B cell (primary cell): ENCODE measurements at regions not wholly inside any gene's neighbourhood (a gene's known extent, or its start where the extent isn't known, plus 50 kb on each side); places are given as distances from the start of the nearest gene placed in this dataset.

Experiments used
- ATAC-seq: fragments of 200-7000 bp; cut with Tn5 transposase; one replicate; pipeline ENCODE4 v1.10.0; 2021; ENCODE audit warnings: low read depth, mild to moderate bottlenecking, moderate number of reproducible peaks, moderate library complexity
- CTCF ChIA-PET: fragments of 350-600 bp; sonication (Branson Sonifier 250); formaldehyde crosslinking; loops from one replicate; lab custom pipeline; 2021; ENCODE audit warnings: antibody characterized with exemption, inconsistent platforms; lab: Charles Lee
- POLR2A ChIA-PET: fragments of 350-600 bp; sonication (Branson Sonifier 250); formaldehyde crosslinking; loops from one replicate; lab custom pipeline; 2021; ENCODE audit warnings: antibody characterized with exemption; lab: Charles Lee
- DNase-seq: peaks from one replicate; pipeline ENCODE4 v3.0.0; 2013
- H2AFZ ChIP-seq: 2 replicates; pipeline ENCODE4 v1.6.1; 2012; ENCODE audit warnings: mild to moderate bottlenecking, low read depth, low read length; ENCODE audit not compliant: insufficient read depth, poor library complexity, severe bottlenecking
- H3K27ac ChIP-seq, 2 donors: 1 replicate in 1 of 2; 2 replicates in 1 of 2; pipeline ENCODE4 v1.5.1; 2012 to 2013; ENCODE audit warnings: low read length in 2 of 2, mild to moderate bottlenecking in 2 of 2, moderate library complexity in 1 of 2
- H3K27me3 ChIP-seq, 4 experiments: fragments of 200-600 bp in 1 of 4; sonication (generic) in 1 of 4; replicated peaks in 1 of 4; 1 replicate in 2 of 4; 2 replicates in 2 of 4; pipeline versions ENCODE4 v1.6.1 to v1.7.0; 2013 to 2016; ENCODE audit warnings: low read length in 3 of 4, mild to moderate bottlenecking in 2 of 4, mixed read lengths in 1 of 4, moderate library complexity in 1 of 4; ENCODE audit not compliant: insufficient read depth in 4 of 4, control insufficient read depth in 3 of 4; ENCODE audit errors: control extremely low read depth in 1 of 4
- H3K36me3 ChIP-seq, 2 experiments: replicated peaks in 1 of 2; 1 replicate in 1 of 2; 2 replicates in 1 of 2; pipeline versions ENCODE4 v1.6.1 to v1.7.1; 2013; ENCODE audit warnings: low read length in 1 of 2; ENCODE audit not compliant: insufficient read depth in 2 of 2, control insufficient read depth in 1 of 2; ENCODE audit errors: control extremely low read depth in 1 of 2, extremely low read depth in 1 of 2
- H3K4me1 ChIP-seq, 2 donors: fragments of 200-600 bp in 1 of 2; sonication (generic) in 1 of 2; 1 replicate in 1 of 2; 2 replicates in 1 of 2; pipeline versions ENCODE4 v1.5.1 to v1.6.1; 2013 to 2017; ENCODE audit warnings: low read length in 2 of 2; ENCODE audit not compliant: control insufficient read depth in 2 of 2, insufficient read depth in 2 of 2
- H3K4me2 ChIP-seq: replicated peaks from 2 replicates; pipeline ENCODE3; 2012; ENCODE audit warnings: mild to moderate bottlenecking, low read depth, low read length; ENCODE audit not compliant: poor library complexity, severe bottlenecking
- H3K4me3 ChIP-seq, 5 experiments: fragments of 200-600 bp in 1 of 5; sonication (generic) in 1 of 5; 1 replicate in 3 of 5; 2 replicates in 2 of 5; pipeline versions ENCODE4 v1.5.1 to v1.7.0; 2011 to 2016; ENCODE audit warnings: low read length in 4 of 5, mild to moderate bottlenecking in 4 of 5, low read depth in 2 of 5, control low read depth in 1 of 5, moderate library complexity in 1 of 5; ENCODE audit not compliant: insufficient read depth in 1 of 5; ENCODE audit errors: control extremely low read depth in 1 of 5, extremely low read depth in 1 of 5
- H3K79me2 ChIP-seq: fragments of 200-600 bp; sonication (generic); one replicate; pipeline ENCODE4 v1.6.0; 2016; ENCODE audit warnings: low read length; ENCODE audit not compliant: control insufficient read depth, insufficient read depth
- H3K9ac ChIP-seq: fragments of 200-600 bp; sonication (generic); 2 replicates; pipeline ENCODE4 v1.6.1; 2017; ENCODE audit warnings: mild to moderate bottlenecking, low read length, moderate library complexity
- H3K9me3 ChIP-seq, 3 donors: one replicate each; pipeline versions ENCODE4 v1.6.1 to v1.7.1; 2013; ENCODE audit warnings: low read length in 2 of 3; ENCODE audit not compliant: control insufficient read depth in 2 of 3, insufficient read depth in 1 of 3; ENCODE audit errors: control extremely low read depth in 1 of 3
- H4K20me1 ChIP-seq: 2 replicates; pipeline ENCODE4 v1.6.0; 2012; ENCODE audit warnings: mild to moderate bottlenecking, low read length; ENCODE audit not compliant: insufficient read depth, control insufficient read depth, poor library complexity, severe bottlenecking
- H3K27ac Mint-ChIP-seq: one replicate; pipeline ENCODE4 v1.8.0; 2021; ENCODE audit warnings: mixed read lengths
- H3K27me3 Mint-ChIP-seq: one replicate; pipeline ENCODE4 v1.8.0; 2021; ENCODE audit warnings: mixed read lengths
- H3K4me1 Mint-ChIP-seq: one replicate; pipeline ENCODE4 v1.8.0; 2021; ENCODE audit warnings: mixed read lengths
- H3K4me3 Mint-ChIP-seq: one replicate; pipeline ENCODE4 v1.8.0; 2021; ENCODE audit warnings: mixed read lengths
- H3K9me3 Mint-ChIP-seq: one replicate; pipeline ENCODE4 v1.8.0; 2022; ENCODE audit warnings: mixed read lengths; ENCODE audit not compliant: insufficient read depth
- CTCF ChIP-seq: fragments of 200-600 bp; IDR thresholded peaks from one replicate; pipeline ENCODE4 v1.8.0; 2022; ENCODE audit warnings: antibody characterized with exemption, mild to moderate bottlenecking
- EZH2 ChIP-seq: IDR thresholded peaks from 2 replicates; pipeline ENCODE4 v1.6.1; 2012; ENCODE audit warnings: borderline replicate concordance, low read depth, mild to moderate bottlenecking, moderate library complexity, low read length; ENCODE audit not compliant: insufficient read depth, poor library complexity, severe bottlenecking
- WGBS: methylation state at CpG from one replicate; pipeline ENCODE4 v1.1.5; 2013; ENCODE audit warnings: missing lambda C conversion rate; ENCODE audit not compliant: insufficient coverage; 5-methylcytosine and 5-hydroxymethylcytosine counted together
- intact Hi-C: fragments of 100-400 bp; cut with micrococcal nuclease; formaldehyde crosslinking; loops from one replicate; pipeline ENCODE4 v1.10.0; 2022

DNA sequence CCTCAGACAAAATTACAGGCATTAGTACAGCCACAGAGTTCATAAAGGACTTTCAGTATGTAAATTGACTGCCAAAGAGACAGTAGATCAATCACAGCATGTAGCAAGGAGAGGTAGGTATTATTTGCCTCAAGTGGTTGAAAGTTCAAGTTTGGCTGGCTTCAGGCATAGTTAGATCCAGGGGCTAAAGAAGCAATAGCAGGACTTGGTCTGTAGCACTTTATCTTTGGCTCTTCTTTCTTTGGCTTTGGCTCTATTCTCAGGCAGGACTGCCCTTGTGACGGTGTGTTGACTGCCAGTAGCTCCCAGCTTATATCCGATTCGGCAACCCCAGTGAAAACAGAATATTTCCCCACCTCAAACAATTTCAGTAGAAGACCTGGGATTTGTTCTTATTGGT is 346.0 kb upstream of the TBX3 start:
- CTCF ChIA-PET = no interaction called here
- no CpG with 5 or more reads among the region's 3 CpGs for WGBS
- no peak for ATAC-seq

GRCh38 chr12:115024531-115024930 is 340.6 kb upstream of the TBX3 start:
- no peaks in the 10 kb centered on the region for H3K4me1 ChIP-seq
- Mint-ChIP-seq H3K27ac (no peak overlapping the region), H3K27me3 (no peaks in the 10 kb centered on the region), H3K9me3 (peaks cover 8% of the 10 kb centered on the region), H3K4me1 (no peaks in the 10 kb centered on the region), H3K4me3 (no peak overlapping the region)
- DNase-seq (no peak), ATAC-seq (no peak)
- no peak overlapping the region for H2AFZ ChIP-seq
- WGBS = 61% methylated on average over 2 of the region's 3 CpGs
- POLR2A ChIA-PET = no interaction called here
- TF ChIP-seq EZH2 = no peak
- no peak for TF ChIP-seq CTCF
- no peaks in the 10 kb centered on the region for H4K20me1 ChIP-seq
- H3K36me3 ChIP-seq = no peaks in the 10 kb centered on the region
- intact Hi-C loops = no loop called here
- peaks cover 0 to 5% (median 5%) of the 10 kb centered on the region in 3 donors for H3K9me3 ChIP-seq
- CTCF ChIA-PET = no interaction called here
- no peaks in the 10 kb centered on the region for H3K27me3 ChIP-seq
- H3K27ac ChIP-seq = no peak overlapping the region
- no peak overlapping the region for H3K4me2 ChIP-seq
- no peak overlapping the region for H3K4me3 ChIP-seq
- no peak overlapping the region for H3K9ac ChIP-seq
- no peaks in the 10 kb centered on the region for H3K79me2 ChIP-seq

More for the DNA sequence above, 346.0 kb upstream of the TBX3 start:
- peaks cover 3% of the 10 kb centered on the region for H3K9me3 Mint-ChIP-seq
- Histone ChIP-seq H3K27ac (no peak overlapping the region), H3K79me2 (no peaks in the 10 kb centered on the region), H3K27me3 (no peaks in the 10 kb centered on the region), H3K4me1 (no peaks in the 10 kb centered on the region), H3K4me3 (no peak overlapping the region), H3K9me3 (peaks cover 0 to 8% (median 0%) of the 10 kb centered on the region in 3 donors), H3K36me3 (no peaks in the 10 kb centered on the region), H4K20me1 (no peaks in the 10 kb centered on the region), H3K4me2 (no peak overlapping the region), H2AFZ (no peak overlapping the region), H3K9ac (no peak overlapping the region)
- H3K4me3 Mint-ChIP-seq = no peak overlapping the region
- no peak overlapping the region for H3K27ac Mint-ChIP-seq
- no peaks in the 10 kb centered on the region for H3K4me1 Mint-ChIP-seq
- TF ChIP-seq CTCF (no peak), EZH2 (no peak)
- intact Hi-C loops = no loop called here
- no peaks in the 10 kb centered on the region for H3K27me3 Mint-ChIP-seq
- no peak for DNase-seq
- POLR2A ChIA-PET = no interaction called here
